DOHH2 (cell line): ENCODE measurements at regions not wholly inside any gene's neighbourhood (a gene's known extent, or its start where the extent isn't known, plus 50 kb on each side); places are given as distances from the start of the nearest gene placed in this dataset.

Source experiments
- H3F3A ChIP-seq: fragments of 200-600 bp; sonication (generic), shearing (Covaris generic); 2 replicates; pipeline ENCODE4 v1.6.0; 2016; ENCODE audit warnings: antibody characterized with exemption, mild to moderate bottlenecking; ENCODE audit not compliant: control insufficient read depth, insufficient read depth
- H3K27ac ChIP-seq: fragments of 200-600 bp; sonication (generic); 2 replicates; pipeline ENCODE4 v1.5.1; 2014; ENCODE audit warnings: low read depth, mild to moderate bottlenecking, low read length, moderate library complexity
- H3K27me3 ChIP-seq: fragments of 200-600 bp; sonication (generic); 2 replicates; pipeline ENCODE4 v1.6.1; 2014; ENCODE audit warnings: mild to moderate bottlenecking, low read length, mixed read lengths; ENCODE audit not compliant: control insufficient read depth
- H3K36me3 ChIP-seq: fragments of 200-600 bp; sonication (generic); 2 replicates; pipeline ENCODE4 v1.6.1; 2014; ENCODE audit warnings: mild to moderate bottlenecking, low read length, moderate library complexity, mixed read lengths; ENCODE audit not compliant: control insufficient read depth
- H3K4me1 ChIP-seq: fragments of 200-600 bp; sonication (generic); 2 replicates; pipeline ENCODE4 v1.6.1; 2014; ENCODE audit warnings: mild to moderate bottlenecking, low read length, mixed read lengths; ENCODE audit not compliant: control insufficient read depth
- H3K4me2 ChIP-seq: fragments of 200-600 bp; sonication (generic); 2 replicates; pipeline ENCODE4 v1.6.0; 2014; ENCODE audit warnings: mild to moderate bottlenecking, low read length, moderate library complexity
- H3K4me3 ChIP-seq: fragments of 200-600 bp; sonication (generic); 2 replicates; pipeline ENCODE4 v1.5.1; 2014; ENCODE audit warnings: mild to moderate bottlenecking, low read length, mixed read lengths
- H3K79me2 ChIP-seq: fragments of 200-600 bp; sonication (generic); 2 replicates; pipeline ENCODE4 v1.6.1; 2014; ENCODE audit warnings: mild to moderate bottlenecking, low read length, mixed read lengths; ENCODE audit not compliant: control insufficient read depth
- H3K9me2 ChIP-seq: fragments of 200-600 bp; sonication (generic); replicated peaks from 2 replicates; pipeline ENCODE4 v1.6.1; 2014; ENCODE audit warnings: mild to moderate bottlenecking, low read length, mixed read lengths; ENCODE audit not compliant: control insufficient read depth
- H3K9me3 ChIP-seq: fragments of 200-600 bp; sonication (generic); 2 replicates; pipeline ENCODE4 v1.6.1; 2014; ENCODE audit warnings: antibody characterized with exemption, low read length, mixed read lengths; ENCODE audit not compliant: control insufficient read depth, insufficient read depth
- H4K20me1 ChIP-seq: fragments of 200-600 bp; sonication (generic); 2 replicates; pipeline ENCODE4 v1.6.0; 2014; ENCODE audit warnings: low read depth, mild to moderate bottlenecking, antibody characterized with exemption, low read length, moderate library complexity; ENCODE audit not compliant: control insufficient read depth, insufficient read depth
- CTCF ChIP-seq: fragments of 200-600 bp; sonication (generic); IDR thresholded peaks from one replicate; pipeline ENCODE4 v1.5.1; 2014; ENCODE audit warnings: antibody characterized with exemption, mild to moderate bottlenecking, low read depth, low read length; ENCODE audit not compliant: poor library complexity, severe bottlenecking
- EZH2phosphoT487 ChIP-seq: fragments of 200-600 bp; sonication (generic); IDR thresholded peaks from 2 replicates; pipeline ENCODE4 v1.6.1; 2017; ENCODE audit warnings: borderline replicate concordance, mild to moderate bottlenecking, antibody characterized with exemption, low read length, moderate library complexity, mixed read lengths

GRCh38 chr3:10580426-10580825 is 75.0 kb upstream of the ATP2B2 start:
- no peaks in the 10 kb centered on the region for H3F3A ChIP-seq
- H3K4me2 ChIP-seq = no peak overlapping the region
- TF ChIP-seq CTCF = no peak
- H3K9me2 ChIP-seq = no peaks in the 10 kb centered on the region
- H3K9me3 ChIP-seq = no peaks in the 10 kb centered on the region
- H3K79me2 ChIP-seq = no peaks in the 10 kb centered on the region
- no peaks in the 10 kb centered on the region for H3K27me3 ChIP-seq
- no peak overlapping the region for H3K27ac ChIP-seq
- H3K4me3 ChIP-seq = no peak overlapping the region
- H3K4me1 ChIP-seq = no peaks in the 10 kb centered on the region
- H4K20me1 ChIP-seq = no peaks in the 10 kb centered on the region
- no peaks in the 10 kb centered on the region for H3K36me3 ChIP-seq

- Histone ChIP-seq H4K20me1 (no peaks in the 10 kb centered on the region), H3K9me2 (no peaks in the 10 kb centered on the region), H3K4me1 (no peaks in the 10 kb centered on the region), H3K4me3 (no peak overlapping the region), H3K4me2 (no peak overlapping the region), H3K27ac (no peak overlapping the region), H3K79me2 (no peaks in the 10 kb centered on the region), H3K27me3 (0 out of 2 replicates have a peak, but pooled peaks cover 2% of the 10 kb centered on the region), H3K36me3 (no peaks in the 10 kb centered on the region), H3K9me3 (no peaks in the 10 kb centered on the region), H3F3A (no peaks in the 10 kb centered on the region)
- TF ChIP-seq EZH2phosphoT487 (no peak), CTCF (no peak)
Observed at GRCh38 chr3:10581251-10581650, 75.9 kb upstream of the ATP2B2 start.

GRCh38 chr3:10581716-10582115 is 76.3 kb upstream of the ATP2B2 start:
- Histone ChIP-seq H3K4me1 (no peaks in the 10 kb centered on the region), H3K4me3 (no peak overlapping the region), H3K9me2 (no peaks in the 10 kb centered on the region), H3K9me3 (no peaks in the 10 kb centered on the region), H4K20me1 (no peaks in the 10 kb centered on the region), H3K79me2 (no peaks in the 10 kb centered on the region), H3K27ac (no peak overlapping the region), H3K4me2 (no peak overlapping the region), H3K27me3 (0 out of 2 replicates have a peak, but pooled peaks cover 2% of the 10 kb centered on the region), H3K36me3 (no peaks in the 10 kb centered on the region), H3F3A (no peaks in the 10 kb centered on the region)
- TF ChIP-seq CTCF (no peak), EZH2phosphoT487 (no peak)

GRCh38 chr3:10582733-10583132 is 77.3 kb upstream of the ATP2B2 start:
- Histone ChIP-seq H3K79me2 (no peaks in the 10 kb centered on the region), H4K20me1 (no peaks in the 10 kb centered on the region), H3K9me2 (no peaks in the 10 kb centered on the region), H3F3A (no peaks in the 10 kb centered on the region), H3K27me3 (0 out of 2 replicates have a peak, but pooled peaks cover 2% of the 10 kb centered on the region), H3K9me3 (no peaks in the 10 kb centered on the region), H3K4me1 (no peaks in the 10 kb centered on the region), H3K4me3 (no peak overlapping the region), H3K36me3 (no peaks in the 10 kb centered on the region), H3K4me2 (no peak overlapping the region), H3K27ac (no peak overlapping the region)
- TF ChIP-seq CTCF (no peak), EZH2phosphoT487 (no peak)
